GM19035 (cell line): ENCODE measurements at regions not wholly inside any gene's neighbourhood (a gene's known extent, or its start where the extent isn't known, plus 50 kb on each side); places are given as distances from the start of the nearest gene placed in this dataset.
"Not testable (repeated sequence)": the region's sequence is repeated elsewhere in the genome, so short reads cannot be mapped to it uniquely, and the experiment has no call there.

Experiments used
- ATAC-seq: cut with Tn5 transposase; IDR thresholded peaks from one replicate; pipeline ENCODE4 v1.9.1; 2021; ENCODE audit not compliant: unreplicated experiment

- no peak for ATAC-seq
Measured at GRCh38 chr5:109580225-109580624, 109.5 kb upstream of the MAN2A1 start.

GRCh38 chr5:109575506-109575905 is 114.2 kb upstream of the MAN2A1 start:
- ATAC-seq, result no peak

- ATAC-seq, result no peak
Measured at GRCh38 chr5:109574985-109575384, 114.7 kb upstream of the MAN2A1 start.

- ATAC-seq, result no peak
Measured at GRCh38 chr5:109573766-109574165, 116.0 kb upstream of the MAN2A1 start.

GRCh38 chr5:109573256-109573655 is 116.5 kb upstream of the MAN2A1 start:
- no peak for ATAC-seq

GRCh38 chr5:109571785-109572184 is 117.9 kb upstream of the MAN2A1 start:
- ATAC-seq, result no peak

- no peak for ATAC-seq
Measured at GRCh38 chr5:109570362-109570874, 119.3 kb upstream of the MAN2A1 start.

GRCh38 chr5:109567374-109568044 is 122.2 kb upstream of the MAN2A1 start:
- ATAC-seq, result no peak

- no peak for ATAC-seq
Measured at GRCh38 chr5:109566361-109566760, 123.4 kb upstream of the MAN2A1 start.

GRCh38 chr5:109563739-109564138 is 126.0 kb upstream of the MAN2A1 start:
- no peak for ATAC-seq

- no peak for ATAC-seq
Measured at GRCh38 chr5:109563189-109563588, 126.5 kb upstream of the MAN2A1 start.

GRCh38 chr5:109562441-109562840 is 127.3 kb upstream of the MAN2A1 start:
- no peak for ATAC-seq

GRCh38 chr5:109561447-109561846 is 128.3 kb upstream of the MAN2A1 start:
- no peak for ATAC-seq

- no peak for ATAC-seq
Measured at GRCh38 chr5:109560554-109560953, 129.2 kb upstream of the MAN2A1 start.

- no peak for ATAC-seq
Measured at GRCh38 chr5:109558952-109559351, 130.8 kb upstream of the MAN2A1 start.

- ATAC-seq, result no peak
Measured at GRCh38 chr5:109558364-109558763, 131.4 kb upstream of the MAN2A1 start.

- ATAC-seq, result no peak
Measured at GRCh38 chr5:109553846-109554245, 135.9 kb upstream of the MAN2A1 start.

GRCh38 chr5:109551234-109551633 is 138.5 kb upstream of the MAN2A1 start:
- not testable (repeated sequence) for ATAC-seq

GRCh38 chr5:109550077-109550476 is 139.7 kb upstream of the MAN2A1 start:
- ATAC-seq, result no peak

GRCh38 chr5:109546461-109546860 is 136.7 kb upstream of the PJA2 start:
- ATAC-seq, result no peak

GRCh38 chr5:109544873-109545272 is 135.1 kb upstream of the PJA2 start:
- not testable (repeated sequence) for ATAC-seq

GRCh38 chr5:109538692-109539091 is 128.9 kb upstream of the PJA2 start:
- ATAC-seq, result not testable (repeated sequence)

GRCh38 chr5:109535090-109535489 is 125.3 kb upstream of the PJA2 start:
- not testable (repeated sequence) for ATAC-seq
